Breast epithelium (tissue), 4 donors: ENCODE measurements at regions not wholly inside any gene's neighbourhood (a gene's known extent, or its start where the extent isn't known, plus 50 kb on each side); places are given as distances from the start of the nearest gene placed in this dataset.
"Not testable (repeated sequence)": the region's sequence is repeated elsewhere in the genome, so short reads cannot be mapped to it uniquely, and the experiment has no call there.

Experiments used
- DNase-seq, 2 donors: peaks; one replicate each; pipeline ENCODE4 v3.0.0-alpha.2; 2019; ENCODE audit warnings: low spot score in 2 of 2
- H3K27ac ChIP-seq, 2 donors: fragments of 200-600 bp; sonication (generic) in 1 of 2; one replicate each; pipeline ENCODE4 v1.5.1; 2016 to 2019; ENCODE audit warnings: mild to moderate bottlenecking in 1 of 2
- H3K27me3 ChIP-seq, 2 donors: fragments of 200-600 bp; sonication (generic) in 1 of 2; one replicate each; pipeline versions ENCODE4 v1.5.1 to v1.6.0; 2017 to 2019; ENCODE audit warnings: control low read depth in 1 of 2, mild to moderate bottlenecking in 1 of 2
- H3K36me3 ChIP-seq: fragments of 200-600 bp; one replicate; pipeline ENCODE4 v1.5.1; 2019
- H3K4me1 ChIP-seq, 2 donors: fragments of 200-600 bp; sonication (generic); one replicate each; pipeline ENCODE4 v1.5.1; 2016 to 2019; ENCODE audit warnings: control low read depth in 1 of 2
- H3K4me3 ChIP-seq, 3 donors: fragments of 200-600 bp; sonication (generic); 1 replicate in 2 of 3; 2 replicates in 1 of 3; pipeline ENCODE4 v1.5.1; 2016 to 2019; ENCODE audit warnings: mild to moderate bottlenecking in 3 of 3, moderate library complexity in 2 of 3
- H3K9me3 ChIP-seq, 2 donors: fragments of 200-600 bp; sonication (generic) in 1 of 2; one replicate each; pipeline ENCODE4 v1.5.1; 2016 to 2019; ENCODE audit warnings: control low read depth in 1 of 2
- CTCF ChIP-seq, 3 donors: fragments of 450-650 bp; IDR thresholded peaks; one replicate each; pipeline ENCODE4 v1.5.1; 2016 to 2017; ENCODE audit warnings: antibody characterized with exemption in 3 of 3, mild to moderate bottlenecking in 3 of 3, moderate library complexity in 3 of 3
- POLR2A ChIP-seq: fragments of 450-650 bp; IDR thresholded peaks from one replicate; pipeline ENCODE4 v1.6.1; 2016; ENCODE audit warnings: antibody characterized with exemption, mild to moderate bottlenecking, moderate library complexity
- POLR2AphosphoS5 ChIP-seq, 3 donors: sonication (generic); formaldehyde crosslinking; IDR thresholded peaks; one replicate each; pipeline ENCODE4 v1.6.1; 2017; ENCODE audit warnings: antibody characterized with exemption in 3 of 3
- intact Hi-C: fragments of 100-400 bp; cut with DNase I; formaldehyde crosslinking; loops from one replicate; pipeline ENCODE4 v1.15.1; 2023; ENCODE audit warnings: low total_unique reads

- H3K4me1 ChIP-seq = no peaks in the 10 kb centered on the region
- H3K36me3 ChIP-seq = no peaks in the 10 kb centered on the region
- no peak for DNase-seq
- H3K9me3 ChIP-seq = no peaks in the 10 kb centered on the region
- intact Hi-C loops = no loop called here
- TF ChIP-seq POLR2A = no peak
- TF ChIP-seq CTCF (IDR thresholded peaks at IDR 0.05) = no peak
- TF ChIP-seq POLR2AphosphoS5 (IDR thresholded peaks at IDR 0.05) = no peak
- no peak overlapping the region for H3K4me3 ChIP-seq
- no peak overlapping the region for H3K27ac ChIP-seq
- no peaks in the 10 kb centered on the region for H3K27me3 ChIP-seq
Measured at GRCh38 chr4:115190529-115190928, 77.1 kb upstream of the NDST4 start.

- TF ChIP-seq CTCF (IDR thresholded peaks at IDR 0.05) (no peak), POLR2A (no peak), POLR2AphosphoS5 (IDR thresholded peaks at IDR 0.05) (no peak)
- Histone ChIP-seq H3K27ac (no peak overlapping the region), H3K27me3 (no peaks in the 10 kb centered on the region), H3K4me3 (no peak overlapping the region), H3K4me1 (no peaks in the 10 kb centered on the region), H3K36me3 (no peaks in the 10 kb centered on the region), H3K9me3 (no peaks in the 10 kb centered on the region)
- intact Hi-C loops = no loop called here
- DNase-seq = no peak
Measured at GRCh38 chr4:115187136-115187535, 73.7 kb upstream of the NDST4 start.

GRCh38 chr4:115179438-115180062, 66.1 kb upstream of the NDST4 start:
- H3K36me3 ChIP-seq, H3K27ac ChIP-seq, DNase-seq, H3K27me3 ChIP-seq, intact Hi-C loops, H3K4me3 ChIP-seq, H3K4me1 ChIP-seq, H3K9me3 ChIP-seq: not testable (repeated sequence)

GRCh38 chr4:115178687-115179086, 65.3 kb upstream of the NDST4 start:
- H3K4me1 ChIP-seq, H3K36me3 ChIP-seq, H3K27me3 ChIP-seq, H3K27ac ChIP-seq, intact Hi-C loops, H3K9me3 ChIP-seq, H3K4me3 ChIP-seq, DNase-seq: not testable (repeated sequence)

GRCh38 chr4:115171220-115171619, 57.8 kb upstream of the NDST4 start:
- H3K27ac ChIP-seq = no peak overlapping the region
- H3K4me3 ChIP-seq = no peak overlapping the region
- no peaks in the 10 kb centered on the region for H3K36me3 ChIP-seq
- H3K27me3 ChIP-seq = no peaks in the 10 kb centered on the region
- no peaks in the 10 kb centered on the region for H3K9me3 ChIP-seq
- intact Hi-C loops = no loop called here
- no peak for TF ChIP-seq POLR2A
- no peak for TF ChIP-seq CTCF (IDR thresholded peaks at IDR 0.05)
- no peak for TF ChIP-seq POLR2AphosphoS5 (IDR thresholded peaks at IDR 0.05)
- DNase-seq = no peak
- H3K4me1 ChIP-seq = no peaks in the 10 kb centered on the region

- intact Hi-C loops = no loop called here
- no peak for DNase-seq
- H3K4me1 ChIP-seq = no peaks in the 10 kb centered on the region
- H3K4me3 ChIP-seq = no peak overlapping the region
- TF ChIP-seq POLR2A = no peak
- no peak for TF ChIP-seq CTCF (IDR thresholded peaks at IDR 0.05)
- TF ChIP-seq POLR2AphosphoS5 (IDR thresholded peaks at IDR 0.05) = no peak
- no peak overlapping the region for H3K27ac ChIP-seq
- no peaks in the 10 kb centered on the region for H3K27me3 ChIP-seq
- H3K9me3 ChIP-seq = no peaks in the 10 kb centered on the region
- H3K36me3 ChIP-seq = no peaks in the 10 kb centered on the region
Measured at GRCh38 chr4:115165503-115165902, 52.1 kb upstream of the NDST4 start.
